Adrenal gland (tissue), 9 donors: ENCODE measurements at regions not wholly inside any gene's neighbourhood (a gene's known extent, or its start where the extent isn't known, plus 50 kb on each side); places are given as distances from the start of the nearest gene placed in this dataset.

ENCODE experiments used
- DNase-seq, 7 donors: peaks; one replicate each; pipeline ENCODE4 v3.0.0-alpha.2; 2019 to 2020
- H3K27ac ChIP-seq, 5 donors: fragments of 200-600 bp; sonication (generic) in 4 of 5; 1 replicate in 3 of 5; 2 replicates in 2 of 5; pipeline versions ENCODE4 v1.5.1 to v1.8.0; 2016 to 2020; ENCODE audit warnings: mild to moderate bottlenecking in 1 of 5
- H3K27me3 ChIP-seq: fragments of 200-600 bp; 2 replicates; pipeline ENCODE4 v1.8.0; 2021
- H3K36me3 ChIP-seq, 2 donors: fragments of 200-600 bp; replicated peaks in 1 of 2; 1 replicate in 1 of 2; 2 replicates in 1 of 2; pipeline versions ENCODE4 v1.5.1 to v1.8.0; 2018 to 2022
- H3K4me1 ChIP-seq, 2 donors: fragments of 200-600 bp; replicated peaks in 1 of 2; 1 replicate in 1 of 2; 2 replicates in 1 of 2; pipeline versions ENCODE4 v1.5.1 to v1.8.0; 2018 to 2021
- H3K4me3 ChIP-seq, 4 donors: fragments of 200-600 bp; sonication (generic) in 3 of 4; one replicate each; pipeline ENCODE4 v1.5.1; 2016 to 2018
- H3K9me3 ChIP-seq, 3 donors: fragments of 200-600 bp; sonication (generic) in 1 of 3; replicated peaks in 1 of 3; 1 replicate in 2 of 3; 2 replicates in 1 of 3; pipeline versions ENCODE4 v1.5.1 to v1.8.0; 2016 to 2021
- CTCF ChIP-seq, 6 experiments: fragments of 450-650 bp in 4 of 6; fragments of 200-600 bp in 2 of 6; sonication (generic) in 1 of 6; IDR thresholded peaks; 1 replicate in 5 of 6; 2 replicates in 1 of 6; pipeline versions ENCODE4 v1.5.1 to v1.8.0; 2016 to 2021; ENCODE audit warnings: antibody characterized with exemption in 6 of 6, mild to moderate bottlenecking in 2 of 6, moderate library complexity in 1 of 6
- POLR2A ChIP-seq, 2 donors: fragments of 450-650 bp; IDR thresholded peaks; one replicate each; pipeline ENCODE4 v1.6.1; 2017; ENCODE audit warnings: antibody characterized with exemption in 2 of 2, mild to moderate bottlenecking in 2 of 2, moderate library complexity in 1 of 2
- WGBS, 4 donors: extraction: QIAGEN DNeasy Blood & Tissue Kit in 2 of 4; methylation state at CpG; one replicate each; pipeline versions ENCODE4 v1.1.5 to v1.1.7; 2013 to 2017; 5-methylcytosine and 5-hydroxymethylcytosine counted together
- intact Hi-C, 2 donors: fragments of 100-400 bp; cut with DNase I; formaldehyde crosslinking; loops; one replicate each; pipeline versions ENCODE4 v1.14.1 to v1.15.0; 2022 to 2023
- donor health status: healthy with polysubstance abuse.
- donor health status: Bipolar disorder and iron deficiency.
- donor health status: DM: yes; HTN: yes; CAD: no.
- donor health status: DM: no; HTN: no; CAD: no.
- donor health status: DM: no; HTN: no; CAD: no.

GRCh38 chr6:51249798-51250197 is 431.1 kb downstream of the TFAP2B start:
- no peak for TF ChIP-seq CTCF (IDR thresholded peaks at IDR 0.05)
- TF ChIP-seq POLR2A (IDR thresholded peaks at IDR 0.05) = no peak
- Histone ChIP-seq H3K27me3 (no peaks in the 10 kb centered on the region), H3K4me1 (no peaks in the 10 kb centered on the region), H3K27ac (no peak overlapping the region), H3K4me3 (no peak overlapping the region), H3K36me3 (no peaks in the 10 kb centered on the region), H3K9me3 (no peaks in the 10 kb centered on the region)
- intact Hi-C loops = no loop called here
- DNase-seq = no peak

- no peaks in the 10 kb centered on the region for H3K9me3 ChIP-seq
- WGBS, 4 donors = 61 to 76% (median 67%) methylated on average over 4 of the region's 4 CpGs
- no peak for DNase-seq
- H3K4me3 ChIP-seq = no peak overlapping the region
- intact Hi-C loops = no loop called here
- no peaks in the 10 kb centered on the region for H3K27me3 ChIP-seq
- H3K36me3 ChIP-seq = no peaks in the 10 kb centered on the region
- H3K4me1 ChIP-seq = no peaks in the 10 kb centered on the region
- TF ChIP-seq POLR2A (IDR thresholded peaks at IDR 0.05) (no peak), CTCF (IDR thresholded peaks at IDR 0.05) (no peak)
- no peak overlapping the region for H3K27ac ChIP-seq
Observed at GRCh38 chr6:51250317-51250716, 431.6 kb downstream of the TFAP2B start.

GRCh38 chr6:51257938-51258337 is 439.3 kb downstream of the TFAP2B start:
- WGBS, 4 donors = 65 to 79% (median 71%) methylated on average over 2 of the region's 2 CpGs
- intact Hi-C loops = no loop called here
- TF ChIP-seq CTCF (IDR thresholded peaks at IDR 0.05) = no peak
- no peak for TF ChIP-seq POLR2A (IDR thresholded peaks at IDR 0.05)
- Histone ChIP-seq H3K27ac (no peak overlapping the region), H3K9me3 (no peaks in the 10 kb centered on the region), H3K36me3 (no peaks in the 10 kb centered on the region), H3K4me1 (no peaks in the 10 kb centered on the region), H3K4me3 (no peak overlapping the region), H3K27me3 (no peaks in the 10 kb centered on the region)
- DNase-seq = no peak

GRCh38 chr6:51260003-51260402 is 441.3 kb downstream of the TFAP2B start:
- no peaks in the 10 kb centered on the region for H3K4me1 ChIP-seq
- WGBS, 4 donors = 61 to 78% (median 69%) methylated on average over 3 of the region's 3 CpGs
- no peak overlapping the region for H3K4me3 ChIP-seq
- intact Hi-C loops = no loop called here
- TF ChIP-seq CTCF (IDR thresholded peaks at IDR 0.05) (no peak), POLR2A (IDR thresholded peaks at IDR 0.05) (no peak)
- H3K9me3 ChIP-seq = no peaks in the 10 kb centered on the region
- no peak overlapping the region for H3K27ac ChIP-seq
- no peak for DNase-seq
- no peaks in the 10 kb centered on the region for H3K36me3 ChIP-seq
- H3K27me3 ChIP-seq = no peaks in the 10 kb centered on the region
